SU-DHL-6 (cell line): ENCODE measurements at regions not wholly inside any gene's neighbourhood (a gene's known extent, or its start where the extent isn't known, plus 50 kb on each side); places are given as distances from the start of the nearest gene placed in this dataset.

Experiments
- H2AFZ ChIP-seq: fragments of 200-600 bp; sonication (generic); 2 replicates; pipeline ENCODE4 v1.6.1; 2014; ENCODE audit warnings: low read depth, mild to moderate bottlenecking, moderate library complexity, mixed read lengths, antibody characterized with exemption, low read length; ENCODE audit not compliant: severe bottlenecking
- H3F3A ChIP-seq: fragments of 200-600 bp; shearing (Covaris generic); 2 replicates; pipeline ENCODE4 v1.6.0; 2016; ENCODE audit warnings: antibody characterized with exemption, mild to moderate bottlenecking; ENCODE audit not compliant: insufficient read depth
- H3K27ac ChIP-seq: fragments of 200-600 bp; sonication (generic); 2 replicates; pipeline ENCODE4 v1.5.1; 2016; ENCODE audit warnings: low read depth, mild to moderate bottlenecking, low read length, moderate library complexity, mixed read lengths
- H3K27me3 ChIP-seq: fragments of 200-600 bp; sonication (generic), shearing (Covaris generic); 2 replicates; pipeline ENCODE4 v1.6.0; 2014; ENCODE audit warnings: mild to moderate bottlenecking, low read length
- H3K36me3 ChIP-seq: fragments of 200-600 bp; sonication (generic); 2 replicates; pipeline ENCODE4 v1.6.1; 2014; ENCODE audit warnings: mild to moderate bottlenecking, low read length, mixed read lengths
- H3K4me2 ChIP-seq: fragments of 300-600, 200-600 bp; shearing (Covaris generic), sonication (generic); 2 replicates; pipeline ENCODE4 v1.6.0; 2014; ENCODE audit warnings: low read length, low read depth, mild to moderate bottlenecking; ENCODE audit not compliant: poor library complexity, severe bottlenecking
- H3K4me3 ChIP-seq: fragments of 200-600 bp; sonication (generic); 2 replicates; pipeline ENCODE4 v1.5.1; 2014; ENCODE audit warnings: antibody characterized with exemption, low read length, mild to moderate bottlenecking, mixed read lengths; ENCODE audit not compliant: insufficient read depth, poor library complexity, severe bottlenecking
- H3K79me2 ChIP-seq: fragments of 200-600 bp; sonication (generic); 2 replicates; pipeline ENCODE4 v1.6.1; 2014; ENCODE audit warnings: mild to moderate bottlenecking, low read length, moderate library complexity; ENCODE audit not compliant: insufficient read depth
- H3K9ac ChIP-seq: fragments of 200-600 bp; sonication (generic); 2 replicates; pipeline ENCODE4 v1.7.0; 2014; ENCODE audit warnings: mild to moderate bottlenecking, low read length
- H3K9me2 ChIP-seq: fragments of 200-600 bp; sonication (generic); replicated peaks from 2 replicates; pipeline ENCODE4 v1.6.1; 2014; ENCODE audit warnings: low read length; ENCODE audit not compliant: insufficient read depth
- H3K9me3 ChIP-seq: fragments of 200-600 bp; sonication (generic); 2 replicates; pipeline ENCODE4 v1.6.1; 2014; ENCODE audit warnings: low read length, mixed read lengths; ENCODE audit not compliant: insufficient read depth
- H4K20me1 ChIP-seq: fragments of 200-600 bp; sonication (generic); 2 replicates; pipeline ENCODE4 v1.6.1; 2014; ENCODE audit warnings: low read depth, mild to moderate bottlenecking, antibody characterized with exemption, low read length, moderate library complexity, mixed read lengths
- CTCF ChIP-seq: fragments of 200-600 bp; sonication (generic); IDR thresholded peaks from one replicate; pipeline ENCODE4 v1.5.1; 2017; ENCODE audit warnings: antibody characterized with exemption, mild to moderate bottlenecking, low read length, moderate library complexity; ENCODE audit not compliant: insufficient read depth, poor library complexity, severe bottlenecking
- EZH2phosphoT487 ChIP-seq: fragments of 200-600 bp; sonication (generic), shearing (Covaris generic); conservative IDR thresholded peaks from 2 replicates; pipeline ENCODE4 v1.6.1; 2018; ENCODE audit warnings: mild to moderate bottlenecking, antibody characterized with exemption, low read length, moderate library complexity, mixed read lengths

- H3K4me3 ChIP-seq, result no peak overlapping the region
- H3F3A ChIP-seq, result no peaks in the 10 kb centered on the region
- TF ChIP-seq EZH2phosphoT487, result no peak
- no peak for TF ChIP-seq CTCF
- H2AFZ ChIP-seq, result no peak overlapping the region
- no peaks in the 10 kb centered on the region for H3K79me2 ChIP-seq
- H3K4me2 ChIP-seq, result no peak overlapping the region
- no peaks in the 10 kb centered on the region for H3K36me3 ChIP-seq
- H3K9ac ChIP-seq, result no peak overlapping the region
- no peak overlapping the region for H3K27ac ChIP-seq
- H3K9me3 ChIP-seq, result no peaks in the 10 kb centered on the region
- no peaks in the 10 kb centered on the region for H4K20me1 ChIP-seq
- no peaks in the 10 kb centered on the region for H3K9me2 ChIP-seq
- no peaks in the 10 kb centered on the region for H3K27me3 ChIP-seq
Observed at GRCh38 chr2:144780983-144781382, 261.1 kb upstream of the ZEB2 start.

- H3K27me3 ChIP-seq, result no peaks in the 10 kb centered on the region
- H3K4me2 ChIP-seq, result no peak overlapping the region
- no peaks in the 10 kb centered on the region for H4K20me1 ChIP-seq
- H3K27ac ChIP-seq, result no peak overlapping the region
- no peak overlapping the region for H3K4me3 ChIP-seq
- H3K9me3 ChIP-seq, result no peaks in the 10 kb centered on the region
- no peaks in the 10 kb centered on the region for H3K36me3 ChIP-seq
- H3F3A ChIP-seq, result no peaks in the 10 kb centered on the region
- no peak overlapping the region for H3K9ac ChIP-seq
- TF ChIP-seq EZH2phosphoT487, result no peak
- no peak for TF ChIP-seq CTCF
- no peaks in the 10 kb centered on the region for H3K79me2 ChIP-seq
- H2AFZ ChIP-seq, result no peak overlapping the region
- H3K9me2 ChIP-seq, result no peaks in the 10 kb centered on the region
Observed at GRCh38 chr2:144776766-144777165, 256.8 kb upstream of the ZEB2 start.

GRCh38 chr2:144774809-144775208 lies 254.9 kb upstream of the ZEB2 start:
- H3K9me2 ChIP-seq, result no peaks in the 10 kb centered on the region
- TF ChIP-seq CTCF, result no peak
- no peak for TF ChIP-seq EZH2phosphoT487
- no peaks in the 10 kb centered on the region for H4K20me1 ChIP-seq
- H3K4me2 ChIP-seq, result no peak overlapping the region
- no peaks in the 10 kb centered on the region for H3K9me3 ChIP-seq
- H3K36me3 ChIP-seq, result no peaks in the 10 kb centered on the region
- H3K4me3 ChIP-seq, result no peak overlapping the region
- no peak overlapping the region for H3K27ac ChIP-seq
- H2AFZ ChIP-seq, result no peak overlapping the region
- no peak overlapping the region for H3K9ac ChIP-seq
- H3K79me2 ChIP-seq, result no peaks in the 10 kb centered on the region
- H3K27me3 ChIP-seq, result no peaks in the 10 kb centered on the region
- H3F3A ChIP-seq, result no peaks in the 10 kb centered on the region

- Histone ChIP-seq H3K27me3 (no peaks in the 10 kb centered on the region), H3K9me2 (no peaks in the 10 kb centered on the region), H3K27ac (no peak overlapping the region), H3K79me2 (no peaks in the 10 kb centered on the region), H3K4me3 (no peak overlapping the region), H3K9ac (no peak overlapping the region), H3K9me3 (no peaks in the 10 kb centered on the region), H2AFZ (no peak overlapping the region), H3K4me2 (no peak overlapping the region), H3F3A (no peaks in the 10 kb centered on the region), H3K36me3 (no peaks in the 10 kb centered on the region), H4K20me1 (no peaks in the 10 kb centered on the region)
- TF ChIP-seq CTCF (no peak), EZH2phosphoT487 (no peak)
Observed at GRCh38 chr2:144771348-144771747, 251.4 kb upstream of the ZEB2 start.
